Vagina (tissue), 2 donors: ENCODE measurements at regions not wholly inside any gene's neighbourhood (a gene's known extent, or its start where the extent isn't known, plus 50 kb on each side); places are given as distances from the start of the nearest gene placed in this dataset.

Source experiments
- POLR2A ChIP-seq, 2 donors: fragments of 450-650 bp; IDR thresholded peaks; one replicate each; pipeline ENCODE4 v1.6.1; 2017; ENCODE audit warnings: antibody characterized with exemption in 2 of 2, mild to moderate bottlenecking in 2 of 2, moderate library complexity in 2 of 2
- TF ChIP-seq, protein P1 (sequence below), 3 experiments: fragments of 450-650 bp in 2 of 3; fragments of 200-600 bp in 1 of 3; sonication (generic) in 1 of 3; IDR thresholded peaks; one replicate each; pipeline ENCODE4 v1.5.1; 2017 to 2019; ENCODE audit warnings: antibody characterized with exemption in 3 of 3, mild to moderate bottlenecking in 2 of 3, moderate library complexity in 2 of 3

DNA sequence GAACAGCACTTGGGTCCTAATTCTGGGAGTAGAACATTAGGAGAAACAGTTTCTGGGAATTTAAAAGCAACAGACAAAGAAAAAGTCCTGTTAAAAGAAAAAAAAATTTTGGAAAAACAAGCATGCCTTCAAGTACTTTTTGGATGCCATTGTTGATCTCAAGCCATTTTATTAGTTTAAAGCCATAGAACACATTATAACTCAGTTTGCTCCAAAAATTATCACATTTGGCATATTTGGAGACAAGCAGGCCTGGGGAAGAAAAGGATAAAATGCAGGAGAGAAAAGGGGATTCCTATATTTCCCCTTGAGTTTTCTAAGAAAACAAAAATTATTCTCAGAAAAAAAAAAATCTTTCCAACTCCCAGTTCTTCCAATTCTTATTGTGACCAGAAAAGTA lies 146.8 kb downstream of the TENT5C start:
- TF ChIP-seq, protein P1, sequence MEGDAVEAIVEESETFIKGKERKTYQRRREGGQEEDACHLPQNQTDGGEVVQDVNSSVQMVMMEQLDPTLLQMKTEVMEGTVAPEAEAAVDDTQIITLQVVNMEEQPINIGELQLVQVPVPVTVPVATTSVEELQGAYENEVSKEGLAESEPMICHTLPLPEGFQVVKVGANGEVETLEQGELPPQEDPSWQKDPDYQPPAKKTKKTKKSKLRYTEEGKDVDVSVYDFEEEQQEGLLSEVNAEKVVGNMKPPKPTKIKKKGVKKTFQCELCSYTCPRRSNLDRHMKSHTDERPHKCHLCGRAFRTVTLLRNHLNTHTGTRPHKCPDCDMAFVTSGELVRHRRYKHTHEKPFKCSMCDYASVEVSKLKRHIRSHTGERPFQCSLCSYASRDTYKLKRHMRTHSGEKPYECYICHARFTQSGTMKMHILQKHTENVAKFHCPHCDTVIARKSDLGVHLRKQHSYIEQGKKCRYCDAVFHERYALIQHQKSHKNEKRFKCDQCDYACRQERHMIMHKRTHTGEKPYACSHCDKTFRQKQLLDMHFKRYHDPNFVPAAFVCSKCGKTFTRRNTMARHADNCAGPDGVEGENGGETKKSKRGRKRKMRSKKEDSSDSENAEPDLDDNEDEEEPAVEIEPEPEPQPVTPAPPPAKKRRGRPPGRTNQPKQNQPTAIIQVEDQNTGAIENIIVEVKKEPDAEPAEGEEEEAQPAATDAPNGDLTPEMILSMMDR (IDR thresholded peaks at IDR 0.05): no peak
- TF ChIP-seq POLR2A (IDR thresholded peaks at IDR 0.05): no peak
